ENCODE measurements at regions not wholly inside any gene's neighbourhood (a gene's known extent, or its start where the extent isn't known, plus 50 kb on each side); places are given as distances from the start of the nearest gene placed in this dataset.

- DNase-seq, result no peak
- H3K4me3 ChIP-seq, result no peak overlapping the region
- H3K27ac ChIP-seq, result no peak overlapping the region
- no peaks in the 10 kb centered on the region for H3K4me1 ChIP-seq (replicated peaks in 1 of 2)
- H3K36me3 ChIP-seq (replicated peaks in 1 of 2), result no peaks in the 10 kb centered on the region
- TF ChIP-seq CTCF (IDR thresholded peaks at IDR 0.05) (no peak), POLR2A (IDR thresholded peaks at IDR 0.05) (no peak)
- intact Hi-C loops (cut with DNase I), result no loop called here
- H3K9me3 ChIP-seq (replicated peaks in 1 of 3), result no peaks in the 10 kb centered on the region
- WGBS, 4 donors, result 63 to 77% (median 71%) methylated on average over 2 of the region's 2 CpGs
- H3K27me3 ChIP-seq, result no peaks in the 10 kb centered on the region
Measured at GRCh38 chr5:144567421-144567780, 396.7 kb downstream of the KCTD16 start.

- Histone ChIP-seq H3K36me3 (replicated peaks in 1 of 2) (no peaks in the 10 kb centered on the region), H3K4me3 (no peak overlapping the region), H3K27me3 (no peaks in the 10 kb centered on the region), H3K27ac (no peak overlapping the region), H3K9me3 (replicated peaks in 1 of 3) (no peaks in the 10 kb centered on the region), H3K4me1 (replicated peaks in 1 of 2) (no peaks in the 10 kb centered on the region)
- intact Hi-C loops (cut with DNase I), result no loop called here
- 67 to 82% (median 73%) methylated on average over 3 of the region's 3 CpGs for WGBS, 4 donors
- DNase-seq, result no peak
- no peak for TF ChIP-seq POLR2A (IDR thresholded peaks at IDR 0.05)
Measured at GRCh38 chr5:144566747-144567420, 396.2 kb downstream of the KCTD16 start.

- Histone ChIP-seq H3K4me3 (no peak overlapping the region), H3K36me3 (replicated peaks in 1 of 2) (no peaks in the 10 kb centered on the region), H3K9me3 (replicated peaks in 1 of 3) (no peaks in the 10 kb centered on the region), H3K27ac (no peak overlapping the region), H3K4me1 (replicated peaks in 1 of 2) (no peaks in the 10 kb centered on the region), H3K27me3 (no peaks in the 10 kb centered on the region)
- DNase-seq, result peak in 2 of 7 donors; percentile 1 to 7
- intact Hi-C loops (cut with DNase I), result no loop called here
- no peak for TF ChIP-seq CTCF (IDR thresholded peaks at IDR 0.05)
- no peak for TF ChIP-seq POLR2A (IDR thresholded peaks at IDR 0.05)
- WGBS, 4 donors, result 43 to 54% (median 50%) methylated on average over 3 of the region's 3 CpGs
Measured at GRCh38 chr5:144549580-144549979, 378.9 kb downstream of the KCTD16 start.

GRCh38 chr5:144548936-144549335 lies 378.3 kb downstream of the KCTD16 start:
- DNase-seq, result no peak
- Histone ChIP-seq H3K27me3 (no peaks in the 10 kb centered on the region), H3K4me1 (replicated peaks in 1 of 2) (no peaks in the 10 kb centered on the region), H3K4me3 (no peak overlapping the region), H3K9me3 (replicated peaks in 1 of 3) (no peaks in the 10 kb centered on the region), H3K36me3 (replicated peaks in 1 of 2) (no peaks in the 10 kb centered on the region), H3K27ac (no peak overlapping the region)
- WGBS, 4 donors, result 58 to 84% (median 71%) methylated on average over 2 of the region's 2 CpGs
- intact Hi-C loops (cut with DNase I), result no loop called here
- TF ChIP-seq POLR2A (IDR thresholded peaks at IDR 0.05), result no peak
- no peak for TF ChIP-seq CTCF (IDR thresholded peaks at IDR 0.05)

- intact Hi-C loops (cut with DNase I), result no loop called here
- Histone ChIP-seq H3K36me3 (replicated peaks in 1 of 2) (no peaks in the 10 kb centered on the region), H3K27me3 (no peaks in the 10 kb centered on the region), H3K4me3 (no peak overlapping the region), H3K9me3 (replicated peaks in 1 of 3) (no peaks in the 10 kb centered on the region), H3K27ac (no peak overlapping the region), H3K4me1 (replicated peaks in 1 of 2) (no peaks in the 10 kb centered on the region)
- WGBS, 4 donors, result 72 to 87% (median 81%) methylated on average over 1 of the region's 1 CpG
- DNase-seq, result no peak
- TF ChIP-seq POLR2A (IDR thresholded peaks at IDR 0.05) (no peak), CTCF (IDR thresholded peaks at IDR 0.05) (no peak)
Measured at GRCh38 chr5:144547098-144547499, 376.4 kb downstream of the KCTD16 start.
